GM12875 (cell line): ENCODE measurements at regions not wholly inside any gene's neighbourhood (a gene's known extent, or its start where the extent isn't known, plus 50 kb on each side); places are given as distances from the start of the nearest gene placed in this dataset.

Experiments
- H3K4me3 ChIP-seq: one replicate; pipeline ENCODE4 v1.5.1; 2011; ENCODE audit warnings: low read depth, low read length, control low read depth
- CTCF ChIP-seq: IDR thresholded peaks from 2 replicates; pipeline ENCODE4 v1.5.1; 2011; ENCODE audit warnings: low read depth, mild to moderate bottlenecking, control low read depth, inconsistent platforms, low read length, moderate library complexity, borderline replicate concordance; ENCODE audit not compliant: insufficient read depth

- no peak for TF ChIP-seq CTCF
- no peak overlapping the region for H3K4me3 ChIP-seq
Measured at GRCh38 chr11:121763526-121763925, 310.8 kb upstream of the SORL1-AS1 start.

- no peak for TF ChIP-seq CTCF
- no peak overlapping the region for H3K4me3 ChIP-seq
Measured at GRCh38 chr11:121762820-121763219, 310.1 kb upstream of the SORL1-AS1 start.

GRCh38 chr11:121761186-121761585 lies 308.4 kb upstream of the SORL1-AS1 start:
- no peak overlapping the region for H3K4me3 ChIP-seq
- TF ChIP-seq CTCF, result no peak

GRCh38 chr11:121757480-121758125 lies 304.8 kb upstream of the SORL1-AS1 start:
- no peak for TF ChIP-seq CTCF
- H3K4me3 ChIP-seq, result no peak overlapping the region

- no peak for TF ChIP-seq CTCF
Measured at GRCh38 chr11:121755906-121756305, 303.1 kb upstream of the SORL1-AS1 start.

GRCh38 chr11:121755191-121755590 lies 302.4 kb upstream of the SORL1-AS1 start:
- no peak overlapping the region for H3K4me3 ChIP-seq

More at GRCh38 chr11:121755906-121756305, 303.1 kb upstream of the SORL1-AS1 start:
- no peak overlapping the region for H3K4me3 ChIP-seq

More at GRCh38 chr11:121755191-121755590, 302.4 kb upstream of the SORL1-AS1 start:
- no peak for TF ChIP-seq CTCF
